ENCODE measurements at regions not wholly inside any gene's neighbourhood (a gene's known extent, or its start where the extent isn't known, plus 50 kb on each side); places are given as distances from the start of the nearest gene placed in this dataset.

DNA sequence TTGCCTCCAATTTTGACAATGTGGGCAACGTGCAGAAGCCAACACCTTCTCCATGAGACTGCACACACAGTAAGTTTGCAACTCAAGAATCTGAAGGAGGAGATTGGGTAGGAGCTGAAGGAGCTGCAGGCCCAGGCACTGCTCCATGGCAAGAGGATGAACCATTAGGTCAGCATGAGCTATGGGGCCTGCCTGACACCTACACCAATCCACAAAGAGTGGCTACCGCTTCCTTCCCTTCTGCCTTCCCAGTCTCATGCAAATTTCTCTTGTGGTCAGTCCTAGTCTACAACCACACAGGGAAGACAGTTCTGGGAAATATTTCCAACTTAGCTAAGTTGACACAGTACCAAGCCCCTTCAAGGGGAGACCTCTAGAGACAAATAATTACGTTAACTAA lies 142.0 kb upstream of the ADO start:
- TF ChIP-seq, protein P1, sequence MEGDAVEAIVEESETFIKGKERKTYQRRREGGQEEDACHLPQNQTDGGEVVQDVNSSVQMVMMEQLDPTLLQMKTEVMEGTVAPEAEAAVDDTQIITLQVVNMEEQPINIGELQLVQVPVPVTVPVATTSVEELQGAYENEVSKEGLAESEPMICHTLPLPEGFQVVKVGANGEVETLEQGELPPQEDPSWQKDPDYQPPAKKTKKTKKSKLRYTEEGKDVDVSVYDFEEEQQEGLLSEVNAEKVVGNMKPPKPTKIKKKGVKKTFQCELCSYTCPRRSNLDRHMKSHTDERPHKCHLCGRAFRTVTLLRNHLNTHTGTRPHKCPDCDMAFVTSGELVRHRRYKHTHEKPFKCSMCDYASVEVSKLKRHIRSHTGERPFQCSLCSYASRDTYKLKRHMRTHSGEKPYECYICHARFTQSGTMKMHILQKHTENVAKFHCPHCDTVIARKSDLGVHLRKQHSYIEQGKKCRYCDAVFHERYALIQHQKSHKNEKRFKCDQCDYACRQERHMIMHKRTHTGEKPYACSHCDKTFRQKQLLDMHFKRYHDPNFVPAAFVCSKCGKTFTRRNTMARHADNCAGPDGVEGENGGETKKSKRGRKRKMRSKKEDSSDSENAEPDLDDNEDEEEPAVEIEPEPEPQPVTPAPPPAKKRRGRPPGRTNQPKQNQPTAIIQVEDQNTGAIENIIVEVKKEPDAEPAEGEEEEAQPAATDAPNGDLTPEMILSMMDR (conservative IDR thresholded peaks at IDR 0.05 in 1 of 2, IDR thresholded peaks at IDR 0.05 in 1 of 2; ENCODE audit: extremely low read depth in 1 of 2, insufficient read depth in 1 of 2, low read depth in 1 of 2, low read length in 2 of 2), result no peak
- TF ChIP-seq EZH2 (IDR thresholded peaks at IDR 0.05; ENCODE audit: borderline replicate concordance, low read length), result no peak
